GM18868 (cell line): ENCODE measurements at regions not wholly inside any gene's neighbourhood (a gene's known extent, or its start where the extent isn't known, plus 50 kb on each side); places are given as distances from the start of the nearest gene placed in this dataset.

ENCODE experiments used
- ATAC-seq: cut with Tn5 transposase; IDR thresholded peaks from one replicate; pipeline ENCODE4 v1.9.1; 2021; ENCODE audit warnings: mild to moderate bottlenecking, moderate library complexity; ENCODE audit not compliant: unreplicated experiment

- no peak for ATAC-seq
Observed at GRCh38 chr3:46146548-46146947, 61.6 kb downstream of the CCR1 start.

DNA sequence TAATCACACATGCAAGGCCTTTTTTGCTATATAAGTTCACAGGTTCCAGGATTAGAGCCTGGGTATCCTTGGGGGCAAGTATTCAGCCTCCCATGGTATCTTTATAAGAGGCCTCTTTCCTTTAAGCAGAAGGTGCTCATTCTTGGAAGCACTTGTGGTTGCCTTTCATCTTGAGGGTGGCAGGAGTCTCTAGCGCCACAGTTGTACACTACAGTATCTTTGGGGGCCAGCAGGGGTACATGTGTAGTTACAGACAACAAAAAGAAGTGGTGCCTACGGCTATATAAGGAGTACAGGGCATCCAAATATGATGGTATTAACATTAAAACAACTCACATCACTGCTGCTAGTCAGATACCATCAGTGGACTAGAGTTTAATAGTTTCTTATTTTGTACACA is 62.1 kb downstream of the CCR1 start:
- no peak for ATAC-seq

GRCh38 chr3:46145147-46145546 is 63.0 kb downstream of the CCR1 start:
- no peak for ATAC-seq

DNA sequence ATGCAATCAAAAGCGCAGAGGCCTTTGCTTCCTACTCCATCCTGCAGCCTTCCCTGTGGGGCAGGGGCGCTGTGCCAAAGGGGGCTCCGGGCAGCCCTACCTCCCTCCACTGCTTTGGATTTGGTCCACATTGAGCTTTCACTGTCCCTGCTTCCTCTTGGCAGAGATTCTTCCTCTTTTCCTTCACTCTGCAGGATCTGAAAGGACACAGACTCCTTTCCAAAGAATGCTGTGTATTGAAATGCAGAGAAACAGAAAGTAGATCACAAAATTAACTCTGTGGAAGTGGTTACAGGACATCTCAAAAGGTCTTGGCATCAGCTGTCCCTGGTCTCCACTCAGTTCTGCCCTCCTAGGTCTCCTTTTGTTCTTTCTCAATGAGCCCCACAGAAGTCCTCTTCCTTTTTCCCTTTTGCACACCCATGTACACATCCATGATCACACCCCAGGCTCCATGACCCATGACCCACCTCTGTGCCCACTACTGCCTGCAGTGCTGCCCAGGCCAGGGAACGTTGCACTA is 64.1 kb downstream of the CCR1 start:
- no peak for ATAC-seq

DNA sequence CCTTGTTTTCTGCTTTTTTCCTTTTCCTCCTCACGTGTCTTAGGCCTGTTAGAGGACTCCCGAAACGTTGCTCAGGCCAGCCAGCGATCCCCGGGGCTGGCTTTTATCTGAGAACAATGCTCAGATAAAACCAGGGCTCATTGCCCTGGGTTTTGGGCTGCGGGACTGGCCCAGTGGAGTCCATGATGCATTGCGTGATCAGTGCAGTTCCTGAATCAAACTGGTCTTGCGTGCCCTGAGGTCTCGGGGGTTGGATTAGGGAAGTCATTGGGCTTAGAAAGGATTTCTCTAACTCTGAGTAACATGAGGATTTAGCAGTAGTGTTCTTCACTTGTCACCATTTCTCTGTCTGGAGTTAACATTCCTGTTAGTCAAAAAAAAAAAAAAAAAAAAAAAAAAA is 66.3 kb downstream of the CCR1 start:
- no peak for ATAC-seq

DNA sequence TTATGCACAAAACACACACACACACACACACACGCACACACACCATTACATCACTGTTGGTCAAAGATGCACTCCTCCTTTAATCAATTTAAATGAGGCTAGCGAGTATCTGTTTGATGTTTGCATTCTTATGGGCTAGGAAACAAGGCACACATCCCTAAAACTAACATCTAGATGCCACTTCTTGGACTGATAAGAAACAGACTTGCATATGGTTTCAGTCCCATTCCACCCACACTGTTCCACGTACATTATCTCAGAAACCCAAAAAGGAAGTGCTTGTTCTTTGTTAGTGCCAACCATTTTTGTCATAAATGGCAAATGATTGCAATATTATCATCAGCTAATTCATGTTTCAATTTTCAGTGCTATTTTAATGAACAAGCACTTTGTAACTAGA is 69.5 kb downstream of the CCR1 start:
- ATAC-seq: no peak

- no peak for ATAC-seq
Observed at GRCh38 chr3:46135475-46135874, 72.6 kb downstream of the CCR1 start.

- ATAC-seq: no peak
Observed at GRCh38 chr3:46133285-46133684, 74.8 kb downstream of the CCR1 start.

- no peak for ATAC-seq
Observed at GRCh38 chr3:46132565-46132964, 75.5 kb downstream of the CCR1 start.

DNA sequence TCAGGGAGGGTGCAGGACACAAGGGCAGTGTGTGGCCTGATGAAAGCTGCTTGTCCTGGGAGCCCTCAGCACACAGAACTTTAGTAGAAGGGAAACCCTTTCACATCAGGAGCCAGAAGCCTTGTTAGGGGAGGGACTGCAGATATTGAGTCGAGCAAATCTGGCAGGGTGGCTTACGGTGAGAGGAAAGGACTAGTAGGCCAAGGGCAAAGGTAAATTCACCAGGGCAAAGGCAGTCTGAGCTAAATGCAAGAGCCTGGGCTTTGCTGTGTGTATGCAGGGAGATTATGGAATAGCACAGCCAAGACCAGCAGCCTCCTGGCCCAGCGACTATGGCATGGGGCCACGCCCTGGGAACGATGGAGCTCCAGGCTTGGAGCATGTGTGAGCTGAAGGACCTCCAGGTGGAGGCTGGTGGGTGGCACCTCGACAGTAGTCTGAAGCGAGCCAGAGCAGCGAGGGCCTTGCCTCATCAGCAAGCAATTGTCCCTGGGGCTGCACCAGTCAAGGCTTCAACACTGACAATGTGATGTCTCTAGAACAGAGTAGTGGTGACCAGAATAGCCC is 76.1 kb downstream of the CCR1 start:
- no peak for ATAC-seq

DNA sequence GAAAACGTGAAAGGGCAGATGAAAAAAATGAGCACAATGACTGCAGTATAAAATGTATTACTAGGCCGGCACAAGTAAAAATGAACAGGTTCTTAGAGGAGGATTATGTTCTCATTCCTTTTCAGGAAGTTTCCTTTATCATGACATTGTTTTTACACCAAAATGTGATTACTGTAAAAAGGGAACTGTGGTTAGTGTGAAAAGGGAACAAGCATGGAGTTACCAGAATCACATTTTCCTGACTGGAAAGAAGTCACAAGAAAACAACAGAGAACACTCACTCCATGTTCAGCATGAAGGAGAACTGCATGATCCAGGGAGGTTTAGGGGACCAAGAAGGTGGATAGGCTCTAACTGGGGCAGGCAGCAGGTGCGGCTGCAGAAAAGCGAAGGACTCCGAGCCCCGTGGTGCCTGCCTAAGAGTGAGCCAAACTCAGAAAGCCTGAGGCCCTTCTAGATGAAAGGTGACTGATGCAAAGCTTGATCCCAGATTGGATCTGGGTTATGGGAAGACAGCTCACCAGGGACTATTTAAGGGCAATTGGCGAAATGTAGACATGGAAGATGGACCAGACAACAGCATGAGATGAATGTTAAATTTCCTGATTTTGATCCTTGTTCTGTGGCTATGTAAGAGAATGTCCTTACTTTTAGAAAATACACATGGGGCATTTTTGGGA is 77.3 kb downstream of the CCR1 start:
- ATAC-seq: no peak

- ATAC-seq: no peak
Observed at GRCh38 chr3:46129588-46130272, 78.4 kb downstream of the CCR1 start.

- ATAC-seq: no peak
Observed at GRCh38 chr3:46127503-46127902, 80.6 kb downstream of the CCR1 start.

GRCh38 chr3:46124216-46125177 is 83.6 kb downstream of the CCR1 start:
- no peak for ATAC-seq

DNA sequence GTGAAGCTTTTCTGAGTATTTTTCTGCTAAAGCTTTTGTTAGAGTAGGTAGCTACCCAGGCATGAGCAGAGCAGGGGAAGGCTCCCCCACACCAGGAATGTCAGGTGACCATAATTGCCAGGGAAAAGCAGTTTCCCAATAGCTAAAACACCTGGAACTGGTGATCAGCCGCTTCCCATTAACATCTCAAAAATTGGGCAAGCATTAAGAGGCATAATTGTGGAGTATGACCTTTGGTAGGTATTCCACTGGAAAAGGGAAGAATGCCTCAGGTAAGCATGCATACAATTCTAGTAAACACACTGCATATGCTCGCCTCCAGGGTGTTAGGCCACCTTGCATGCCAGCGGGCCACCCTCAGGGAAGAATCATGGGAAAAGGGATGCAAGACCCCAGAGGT is 84.5 kb downstream of the CCR1 start:
- no peak for ATAC-seq

GRCh38 chr3:46122091-46122490 is 86.0 kb downstream of the CCR1 start:
- ATAC-seq: no peak

- ATAC-seq: no peak
Observed at GRCh38 chr3:46120983-46121382, 87.1 kb downstream of the CCR1 start.

GRCh38 chr3:46119709-46120498 is 88.2 kb downstream of the CCR1 start:
- no peak for ATAC-seq

- no peak for ATAC-seq
Observed at GRCh38 chr3:46119253-46119652, 88.9 kb downstream of the CCR1 start.

- no peak for ATAC-seq
Observed at GRCh38 chr3:46116996-46117395, 89.7 kb upstream of the XCR1 start.
